BLaER1 (cell line): ENCODE measurements at regions not wholly inside any gene's neighbourhood (a gene's known extent, or its start where the extent isn't known, plus 50 kb on each side); places are given as distances from the start of the nearest gene placed in this dataset.

Experiments used
- H3K27ac ChIP-seq: shearing (Covaris generic); formaldehyde crosslinking; 2 replicates; pipeline ENCODE4 v1.8.1; 2022
- H3K27me3 ChIP-seq: shearing (Covaris generic); formaldehyde crosslinking; 2 replicates; pipeline ENCODE4 v1.8.1; 2022
- H3K36me3 ChIP-seq: shearing (Covaris generic); formaldehyde crosslinking; 2 replicates; pipeline ENCODE4 v1.8.1; 2022
- H3K4me1 ChIP-seq: shearing (Covaris generic); formaldehyde crosslinking; 2 replicates; pipeline ENCODE4 v1.8.1; 2022
- H3K4me2 ChIP-seq: shearing (Covaris generic); formaldehyde crosslinking; 2 replicates; pipeline ENCODE4 v1.8.1; 2022
- H3K4me3 ChIP-seq: shearing (Covaris generic); formaldehyde crosslinking; 2 replicates; pipeline ENCODE4 v1.8.1; 2022
- H3K9ac ChIP-seq: shearing (Covaris generic); formaldehyde crosslinking; 2 replicates; pipeline ENCODE4 v1.8.1; 2022
- H3K9me3 ChIP-seq: shearing (Covaris generic); formaldehyde crosslinking; 2 replicates; pipeline ENCODE4 v1.8.1; 2022
- H4K20me1 ChIP-seq: shearing (Covaris generic); formaldehyde crosslinking; 2 replicates; pipeline ENCODE4 v1.8.1; 2022
- Cebpa-rat ChIP-seq: shearing (Covaris generic); IDR thresholded peaks from 2 replicates; pipeline ENCODE4 v1.8.1; 2022

GRCh38 chr11:37695283-37695682 is 1097.2 kb upstream of the RAG2 start:
- Histone ChIP-seq H3K4me2 (no peak overlapping the region), H3K27me3 (no peaks in the 10 kb centered on the region), H3K9ac (no peak overlapping the region), H3K4me3 (no peak overlapping the region), H3K4me1 (no peaks in the 10 kb centered on the region), H3K27ac (no peak overlapping the region), H3K9me3 (peaks cover 20% of the 10 kb centered on the region), H4K20me1 (no peaks in the 10 kb centered on the region), H3K36me3 (no peaks in the 10 kb centered on the region)
- no peak for TF ChIP-seq Cebpa-rat

- TF ChIP-seq Cebpa-rat, result no peak
- Histone ChIP-seq H3K36me3 (no peaks in the 10 kb centered on the region), H3K9ac (no peak overlapping the region), H3K4me3 (no peak overlapping the region), H4K20me1 (no peaks in the 10 kb centered on the region), H3K4me2 (no peak overlapping the region), H3K4me1 (no peaks in the 10 kb centered on the region), H3K27me3 (no peaks in the 10 kb centered on the region), H3K27ac (no peak overlapping the region), H3K9me3 (peaks cover 11% of the 10 kb centered on the region)
Observed at GRCh38 chr11:37689951-37690350, 1091.9 kb upstream of the RAG2 start.

- Histone ChIP-seq H3K27ac (no peak overlapping the region), H3K9me3 (no peaks in the 10 kb centered on the region), H3K4me3 (no peak overlapping the region), H3K27me3 (no peaks in the 10 kb centered on the region), H3K9ac (no peak overlapping the region), H4K20me1 (no peaks in the 10 kb centered on the region), H3K36me3 (no peaks in the 10 kb centered on the region), H3K4me1 (no peaks in the 10 kb centered on the region), H3K4me2 (no peak overlapping the region)
- TF ChIP-seq Cebpa-rat, result no peak
Observed at GRCh38 chr11:37688456-37688855, 1090.4 kb upstream of the RAG2 start.

GRCh38 chr11:37687130-37687529 is 1089.1 kb upstream of the RAG2 start:
- no peak for TF ChIP-seq Cebpa-rat
- no peak overlapping the region for H3K4me3 ChIP-seq
- peaks cover 6% of the 10 kb centered on the region; the same call in 1 of the 2 replicates for H3K9me3 ChIP-seq
- no peaks in the 10 kb centered on the region for H4K20me1 ChIP-seq
- no peak overlapping the region for H3K27ac ChIP-seq
- no peaks in the 10 kb centered on the region for H3K4me1 ChIP-seq
- H3K9ac ChIP-seq, result no peak overlapping the region
- no peaks in the 10 kb centered on the region for H3K27me3 ChIP-seq
- no peak overlapping the region for H3K4me2 ChIP-seq
- H3K36me3 ChIP-seq, result no peaks in the 10 kb centered on the region

GRCh38 chr11:37671321-37671720 is 1073.3 kb upstream of the RAG2 start:
- H3K4me2 ChIP-seq, result no peak overlapping the region
- no peak overlapping the region for H3K9ac ChIP-seq
- TF ChIP-seq Cebpa-rat, result no peak

GRCh38 chr11:37666960-37667359 is 1068.9 kb upstream of the RAG2 start:
- H3K9ac ChIP-seq, result no peak overlapping the region
- H3K4me3 ChIP-seq, result no peak overlapping the region
- H3K4me1 ChIP-seq, result no peaks in the 10 kb centered on the region
- no peaks in the 10 kb centered on the region for H3K9me3 ChIP-seq
- H3K4me2 ChIP-seq, result no peak overlapping the region
- H3K27me3 ChIP-seq, result no peaks in the 10 kb centered on the region
- no peaks in the 10 kb centered on the region for H4K20me1 ChIP-seq
- H3K36me3 ChIP-seq, result no peaks in the 10 kb centered on the region
- TF ChIP-seq Cebpa-rat, result no peak
- no peak overlapping the region for H3K27ac ChIP-seq

More at GRCh38 chr11:37671321-37671720, 1073.3 kb upstream of the RAG2 start:
- no peaks in the 10 kb centered on the region for H3K4me1 ChIP-seq
- no peak overlapping the region for H3K4me3 ChIP-seq
- no peaks in the 10 kb centered on the region for H3K36me3 ChIP-seq
- H3K27ac ChIP-seq, result no peak overlapping the region
- H3K27me3 ChIP-seq, result no peaks in the 10 kb centered on the region
- no peaks in the 10 kb centered on the region for H4K20me1 ChIP-seq
- H3K9me3 ChIP-seq, result no peaks in the 10 kb centered on the region

- Histone ChIP-seq H3K36me3 (no peaks in the 10 kb centered on the region), H3K4me2 (no peak overlapping the region), H3K4me1 (no peaks in the 10 kb centered on the region), H3K9ac (no peak overlapping the region), H3K4me3 (no peak overlapping the region), H4K20me1 (no peaks in the 10 kb centered on the region), H3K27me3 (no peaks in the 10 kb centered on the region), H3K9me3 (no peaks in the 10 kb centered on the region), H3K27ac (no peak overlapping the region)
- no peak for TF ChIP-seq Cebpa-rat
Observed at GRCh38 chr11:37657645-37658044, 1059.6 kb upstream of the RAG2 start.

- Histone ChIP-seq H4K20me1 (no peaks in the 10 kb centered on the region), H3K4me3 (no peak overlapping the region), H3K9ac (no peak overlapping the region), H3K4me2 (no peak overlapping the region), H3K36me3 (no peaks in the 10 kb centered on the region), H3K9me3 (no peaks in the 10 kb centered on the region), H3K4me1 (no peaks in the 10 kb centered on the region), H3K27ac (no peak overlapping the region), H3K27me3 (no peaks in the 10 kb centered on the region)
- no peak for TF ChIP-seq Cebpa-rat
Observed at GRCh38 chr11:37647767-37648166, 1049.7 kb upstream of the RAG2 start.

GRCh38 chr11:37643968-37644367 is 1045.9 kb upstream of the RAG2 start:
- no peaks in the 10 kb centered on the region for H3K4me1 ChIP-seq
- no peaks in the 10 kb centered on the region for H3K9me3 ChIP-seq
- no peak overlapping the region for H3K27ac ChIP-seq
- no peak overlapping the region for H3K4me3 ChIP-seq
- H4K20me1 ChIP-seq, result no peaks in the 10 kb centered on the region
- no peak overlapping the region for H3K4me2 ChIP-seq
- H3K36me3 ChIP-seq, result no peaks in the 10 kb centered on the region
- no peak for TF ChIP-seq Cebpa-rat
- H3K9ac ChIP-seq, result no peak overlapping the region
- no peaks in the 10 kb centered on the region for H3K27me3 ChIP-seq

GRCh38 chr11:37642296-37642695 is 1044.3 kb upstream of the RAG2 start:
- H4K20me1 ChIP-seq, result no peaks in the 10 kb centered on the region
- H3K4me1 ChIP-seq, result no peaks in the 10 kb centered on the region
- no peaks in the 10 kb centered on the region for H3K36me3 ChIP-seq
- H3K4me2 ChIP-seq, result no peak overlapping the region
- H3K9ac ChIP-seq, result no peak overlapping the region
- no peak overlapping the region for H3K4me3 ChIP-seq
- H3K27ac ChIP-seq, result no peak overlapping the region
- H3K9me3 ChIP-seq, result no peaks in the 10 kb centered on the region
- TF ChIP-seq Cebpa-rat, result no peak
- no peaks in the 10 kb centered on the region for H3K27me3 ChIP-seq

- H3K4me3 ChIP-seq, result no peak overlapping the region
- no peak for TF ChIP-seq Cebpa-rat
- H4K20me1 ChIP-seq, result no peaks in the 10 kb centered on the region
- no peaks in the 10 kb centered on the region for H3K4me1 ChIP-seq
- no peaks in the 10 kb centered on the region for H3K9me3 ChIP-seq
- no peaks in the 10 kb centered on the region for H3K36me3 ChIP-seq
- no peaks in the 10 kb centered on the region for H3K27me3 ChIP-seq
- no peak overlapping the region for H3K27ac ChIP-seq
- no peak overlapping the region for H3K4me2 ChIP-seq
- H3K9ac ChIP-seq, result no peak overlapping the region
Observed at GRCh38 chr11:37632748-37633147, 1034.7 kb upstream of the RAG2 start.
